Mesothelial cell of epicardium (in vitro differentiated cells): ENCODE measurements at regions not wholly inside any gene's neighbourhood (a gene's known extent, or its start where the extent isn't known, plus 50 kb on each side); places are given as distances from the start of the nearest gene placed in this dataset.
"Not testable (repeated sequence)": the region's sequence is repeated elsewhere in the genome, so short reads cannot be mapped to it uniquely, and the experiment has no call there.

ENCODE experiments used
- DNase-seq, 2 experiments: peaks; one replicate each; pipeline ENCODE4 v3.0.0; 2021; ENCODE audit warnings: low spot score in 2 of 2; ENCODE audit not compliant: unreplicated experiment in 2 of 2
- H3K27ac Mint-ChIP-seq: 2 replicates; pipeline ENCODE4 v1.8.0; 2021; ENCODE audit warnings: mixed read lengths
- H3K27me3 Mint-ChIP-seq: 2 replicates; pipeline ENCODE4 v1.8.0; 2021; ENCODE audit warnings: low read depth, mixed read lengths
- H3K36me3 Mint-ChIP-seq: 2 replicates; pipeline ENCODE4 v1.8.0; 2021; ENCODE audit warnings: mixed read lengths
- H3K4me1 Mint-ChIP-seq: 2 replicates; pipeline ENCODE4 v1.8.0; 2021; ENCODE audit warnings: mixed read lengths
- H3K4me3 Mint-ChIP-seq: 2 replicates; pipeline ENCODE4 v1.8.0; 2021; ENCODE audit warnings: mild to moderate bottlenecking, moderate library complexity, mixed read lengths
- H3K9me3 Mint-ChIP-seq: 2 replicates; pipeline ENCODE4 v1.8.0; 2021; ENCODE audit warnings: mixed read lengths
- CTCF ChIP-seq: fragments of 200-600 bp; sonication (generic); IDR thresholded peaks from one replicate; pipeline ENCODE4 v1.5.0; 2021; ENCODE audit warnings: antibody characterized with exemption; ENCODE audit not compliant: unreplicated experiment

GRCh38 chr22:17303840-17304779 lies 65.2 kb upstream of the CECR2 start:
- Mint-ChIP-seq H3K27ac (no peak overlapping the region), H3K4me3 (no peak overlapping the region), H3K36me3 (no peaks in the 10 kb centered on the region), H3K4me1 (no peaks in the 10 kb centered on the region), H3K27me3 (no peaks in the 10 kb centered on the region), H3K9me3 (no peaks in the 10 kb centered on the region)
- TF ChIP-seq CTCF, result no peak
- DNase-seq, result no peak

- TF ChIP-seq CTCF, result no peak
- Mint-ChIP-seq H3K4me3 (no peak overlapping the region), H3K9me3 (no peaks in the 10 kb centered on the region)
Measured at GRCh38 chr22:17303441-17303839, 65.8 kb upstream of the CECR2 start.

GRCh38 chr22:17302616-17303015 lies 66.6 kb upstream of the CECR2 start:
- Mint-ChIP-seq H3K9me3 (no peaks in the 10 kb centered on the region), H3K4me1 (no peaks in the 10 kb centered on the region), H3K4me3 (no peak overlapping the region), H3K27ac (no peak overlapping the region), H3K36me3 (no peaks in the 10 kb centered on the region), H3K27me3 (no peaks in the 10 kb centered on the region)
- DNase-seq, result no peak
- TF ChIP-seq CTCF, result no peak

More at GRCh38 chr22:17303441-17303839, 65.8 kb upstream of the CECR2 start:
- H3K27ac Mint-ChIP-seq, result no peak overlapping the region
- no peak for DNase-seq
- H3K36me3 Mint-ChIP-seq, result no peaks in the 10 kb centered on the region
- no peaks in the 10 kb centered on the region for H3K4me1 Mint-ChIP-seq
- no peaks in the 10 kb centered on the region for H3K27me3 Mint-ChIP-seq

GRCh38 chr22:17300926-17301325 lies 68.3 kb upstream of the CECR2 start:
- H3K27me3 Mint-ChIP-seq, result peaks cover 5% of the 10 kb centered on the region
- H3K4me1 Mint-ChIP-seq, result no peaks in the 10 kb centered on the region
- no peaks in the 10 kb centered on the region for H3K36me3 Mint-ChIP-seq

GRCh38 chr22:17298805-17299502 lies 70.3 kb upstream of the CECR2 start:
- H3K4me3 Mint-ChIP-seq, H3K27ac Mint-ChIP-seq, DNase-seq, H3K4me1 Mint-ChIP-seq, H3K36me3 Mint-ChIP-seq, H3K9me3 Mint-ChIP-seq, H3K27me3 Mint-ChIP-seq: not testable (repeated sequence)

More at GRCh38 chr22:17300926-17301325, 68.3 kb upstream of the CECR2 start:
- Mint-ChIP-seq H3K27ac (no peak overlapping the region), H3K9me3 (no peaks in the 10 kb centered on the region), H3K4me3 (no peak overlapping the region)
- no peak for TF ChIP-seq CTCF
- DNase-seq, result no peak

GRCh38 chr22:17285656-17286055 lies 66.4 kb upstream of the ADA2 start:
- H3K27ac Mint-ChIP-seq, result no peak overlapping the region
- H3K36me3 Mint-ChIP-seq, result no peaks in the 10 kb centered on the region
- no peaks in the 10 kb centered on the region for H3K9me3 Mint-ChIP-seq
- H3K27me3 Mint-ChIP-seq, result peaks cover 10% of the 10 kb centered on the region
- TF ChIP-seq CTCF, result no peak
- H3K4me1 Mint-ChIP-seq, result peaks cover 9% of the 10 kb centered on the region
- no peak overlapping the region for H3K4me3 Mint-ChIP-seq
- no peak for DNase-seq
